ENCODE measurements at regions not wholly inside any gene's neighbourhood (a gene's known extent, or its start where the extent isn't known, plus 50 kb on each side); places are given as distances from the start of the nearest gene placed in this dataset.
"Not testable (repeated sequence)": the region's sequence is repeated elsewhere in the genome, so short reads cannot be mapped to it uniquely, and the experiment has no call there.

DNA sequence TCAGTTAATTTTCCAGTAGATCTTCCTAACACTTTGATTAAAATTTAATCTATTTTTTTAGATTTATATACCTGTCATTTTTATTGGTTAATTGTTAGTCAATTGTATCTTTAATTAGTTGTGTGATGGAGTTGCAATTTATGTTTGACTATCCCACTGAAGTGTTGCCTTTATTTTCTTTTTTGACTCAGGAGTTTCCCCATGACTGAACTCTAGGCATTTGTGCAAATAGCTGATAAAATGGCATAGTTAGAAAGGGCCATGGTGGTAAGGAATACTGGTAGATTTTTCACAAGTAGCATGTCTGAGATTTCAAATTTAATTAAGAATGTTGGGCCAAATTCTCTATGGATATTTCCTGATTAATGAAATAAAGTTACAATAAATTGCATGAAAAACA is 273.1 kb upstream of the DAB2 start:
- H3K4me3 ChIP-seq (ENCODE audit: control insufficient read depth, low read depth, low read length), result no peak overlapping the region
- TF ChIP-seq, protein P1, sequence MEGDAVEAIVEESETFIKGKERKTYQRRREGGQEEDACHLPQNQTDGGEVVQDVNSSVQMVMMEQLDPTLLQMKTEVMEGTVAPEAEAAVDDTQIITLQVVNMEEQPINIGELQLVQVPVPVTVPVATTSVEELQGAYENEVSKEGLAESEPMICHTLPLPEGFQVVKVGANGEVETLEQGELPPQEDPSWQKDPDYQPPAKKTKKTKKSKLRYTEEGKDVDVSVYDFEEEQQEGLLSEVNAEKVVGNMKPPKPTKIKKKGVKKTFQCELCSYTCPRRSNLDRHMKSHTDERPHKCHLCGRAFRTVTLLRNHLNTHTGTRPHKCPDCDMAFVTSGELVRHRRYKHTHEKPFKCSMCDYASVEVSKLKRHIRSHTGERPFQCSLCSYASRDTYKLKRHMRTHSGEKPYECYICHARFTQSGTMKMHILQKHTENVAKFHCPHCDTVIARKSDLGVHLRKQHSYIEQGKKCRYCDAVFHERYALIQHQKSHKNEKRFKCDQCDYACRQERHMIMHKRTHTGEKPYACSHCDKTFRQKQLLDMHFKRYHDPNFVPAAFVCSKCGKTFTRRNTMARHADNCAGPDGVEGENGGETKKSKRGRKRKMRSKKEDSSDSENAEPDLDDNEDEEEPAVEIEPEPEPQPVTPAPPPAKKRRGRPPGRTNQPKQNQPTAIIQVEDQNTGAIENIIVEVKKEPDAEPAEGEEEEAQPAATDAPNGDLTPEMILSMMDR (IDR thresholded peaks at IDR 0.05; ENCODE audit: control insufficient read depth, insufficient read depth, low read depth, low read length, missing control alignments), result no peak
- DNase-seq (ENCODE audit: low read depth), result no peak

DNA sequence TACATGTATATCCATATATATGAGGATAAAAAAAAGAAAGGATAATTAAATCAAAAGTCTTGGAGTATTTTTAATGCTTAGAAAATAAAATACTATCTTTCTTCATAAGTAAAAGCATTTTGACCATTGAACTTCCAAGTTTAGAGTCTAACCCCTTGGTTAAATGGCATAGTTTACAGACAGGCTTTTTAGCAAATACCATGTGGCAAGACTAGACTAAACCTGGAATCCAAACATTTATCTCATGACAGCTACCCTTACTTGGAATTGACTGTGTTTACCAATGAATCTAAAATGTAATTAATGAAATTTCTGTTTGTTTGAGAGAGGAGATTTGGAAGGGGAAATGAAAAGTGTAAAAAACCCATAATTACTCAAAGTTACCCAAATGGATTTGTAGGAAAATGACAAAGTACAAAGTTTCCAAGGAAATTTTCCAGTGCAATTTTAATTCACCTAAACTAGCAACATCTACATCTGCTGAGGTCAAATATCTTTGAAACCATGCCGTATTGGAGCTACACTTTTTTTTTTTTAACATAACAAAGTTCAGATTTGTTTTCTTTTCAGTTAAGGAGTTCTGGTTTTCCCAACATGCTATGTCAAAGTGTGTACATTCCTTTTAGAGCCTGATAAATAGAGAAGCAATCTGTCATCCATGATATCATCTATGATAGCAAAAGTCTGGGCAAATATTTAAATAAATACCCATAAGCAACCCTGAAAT is 272.1 kb upstream of the DAB2 start:
- TF ChIP-seq, protein P1 (IDR thresholded peaks at IDR 0.05; ENCODE audit: control insufficient read depth, insufficient read depth, low read depth, low read length, missing control alignments), result no peak
- H3K4me3 ChIP-seq (ENCODE audit: control insufficient read depth, low read depth, low read length), result no peak overlapping the region

DNA sequence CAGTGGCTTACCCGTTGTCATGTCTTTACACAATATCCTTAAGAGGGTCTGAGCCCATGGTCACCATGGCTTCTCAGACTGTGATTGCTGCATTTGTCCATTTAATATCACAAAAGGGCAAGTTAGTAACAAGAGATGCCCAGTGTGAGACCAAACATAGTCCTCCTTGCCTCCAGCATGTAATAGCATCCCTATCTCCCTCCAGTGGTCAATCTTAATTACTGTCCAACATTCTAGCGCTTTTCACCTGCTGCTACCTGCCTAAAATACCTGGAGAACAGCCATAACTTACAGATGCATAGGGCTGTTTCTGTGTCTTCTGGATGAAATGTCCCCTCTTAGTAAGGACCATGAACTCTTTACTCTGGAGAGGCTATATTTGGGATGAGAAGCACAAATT is 267.2 kb upstream of the DAB2 start:
- TF ChIP-seq, protein P1 (IDR thresholded peaks at IDR 0.05; ENCODE audit: control insufficient read depth, insufficient read depth, low read depth, low read length, missing control alignments), result peak; percentile 29
- no peak for DNase-seq (ENCODE audit: low read depth)

More for the DNA sequence above, 272.1 kb upstream of the DAB2 start:
- DNase-seq (ENCODE audit: low read depth), result no peak

GRCh38 chr5:39691136-39691535 is 266.4 kb upstream of the DAB2 start:
- no peak for DNase-seq (ENCODE audit: low read depth)
- no peak overlapping the region for H3K4me3 ChIP-seq (ENCODE audit: control insufficient read depth, low read depth, low read length)
- TF ChIP-seq, protein P1 (IDR thresholded peaks at IDR 0.05; ENCODE audit: control insufficient read depth, insufficient read depth, low read depth, low read length, missing control alignments), result no peak

More for the DNA sequence above, 267.2 kb upstream of the DAB2 start:
- no peak overlapping the region for H3K4me3 ChIP-seq (ENCODE audit: control insufficient read depth, low read depth, low read length)

GRCh38 chr5:39689919-39690318 is 265.1 kb upstream of the DAB2 start:
- no peak overlapping the region for H3K4me3 ChIP-seq (ENCODE audit: control insufficient read depth, low read depth, low read length)
- no peak for DNase-seq (ENCODE audit: low read depth)
- TF ChIP-seq, protein P1 (IDR thresholded peaks at IDR 0.05; ENCODE audit: control insufficient read depth, insufficient read depth, low read depth, low read length, missing control alignments), result no peak

DNA sequence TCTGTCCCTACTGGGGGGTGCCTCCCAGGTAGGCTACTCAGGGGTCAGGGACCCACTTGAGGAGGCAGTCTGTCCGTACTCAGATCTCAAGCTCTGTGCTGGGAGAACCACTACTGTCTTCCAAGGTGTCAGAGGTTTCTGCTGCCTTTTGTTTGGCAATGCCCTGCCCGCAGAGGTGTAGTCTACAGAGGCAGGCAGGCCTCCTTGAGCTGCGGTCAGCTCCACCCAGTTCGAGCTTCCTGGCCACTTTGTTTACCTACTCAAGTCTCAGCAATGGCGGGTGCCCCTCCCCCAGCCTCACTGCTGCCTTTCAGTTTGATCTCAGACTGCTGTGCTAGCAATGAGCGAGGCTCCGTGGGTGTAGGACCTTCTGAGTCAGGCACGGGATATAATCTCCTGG is 263.1 kb upstream of the DAB2 start:
- DNase-seq (ENCODE audit: low read depth); H3K4me3 ChIP-seq (ENCODE audit: control insufficient read depth, low read depth, low read length): not testable (repeated sequence)

DNA sequence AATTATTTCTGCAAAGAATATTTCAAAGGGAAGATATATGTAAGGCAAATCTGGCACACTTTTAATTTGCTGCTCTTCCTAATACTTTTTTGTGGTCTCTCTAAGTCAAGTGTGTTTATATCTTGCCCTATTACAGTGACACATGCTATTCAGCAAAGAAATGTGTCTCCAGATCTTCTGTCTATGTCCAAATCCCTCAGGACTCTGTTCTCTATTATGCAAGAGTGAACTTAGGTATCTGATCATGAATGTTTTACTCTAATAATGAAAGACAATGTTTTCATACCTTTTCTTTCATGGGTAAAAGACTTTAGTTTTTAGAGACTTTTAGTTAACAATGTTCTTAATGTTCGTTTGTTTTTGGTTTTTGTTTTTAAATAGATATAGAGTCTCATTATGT is 255.4 kb upstream of the DAB2 start:
- DNase-seq (ENCODE audit: low read depth), result no peak
- TF ChIP-seq, protein P1 (IDR thresholded peaks at IDR 0.05; ENCODE audit: control insufficient read depth, insufficient read depth, low read depth, low read length, missing control alignments), result no peak
- no peak overlapping the region for H3K4me3 ChIP-seq (ENCODE audit: control insufficient read depth, low read depth, low read length)
